WERI-Rb-1 (cell line): ENCODE measurements at regions not wholly inside any gene's neighbourhood (a gene's known extent, or its start where the extent isn't known, plus 50 kb on each side); places are given as distances from the start of the nearest gene placed in this dataset.

Experiments used
- DNase-seq: peaks from one replicate; pipeline ENCODE4 v3.0.0-alpha.2; 2020
- H3K27ac ChIP-seq: fragments of 250-450 bp; sonication (Bioruptor Pico); 2 replicates; pipeline ENCODE4 v1.5.1; 2020; ENCODE audit warnings: mild to moderate bottlenecking, moderate library complexity
- H3K27me3 ChIP-seq: fragments of 250-450 bp; sonication (Bioruptor Pico); 2 replicates; pipeline ENCODE4 v1.5.1; 2021; ENCODE audit warnings: mild to moderate bottlenecking, low read depth, moderate library complexity; ENCODE audit not compliant: insufficient read depth, severe bottlenecking
- H3K36me3 ChIP-seq: fragments of 250-450 bp; sonication (Bioruptor Pico); 2 replicates; pipeline ENCODE4 v1.5.1; 2020; ENCODE audit warnings: mild to moderate bottlenecking, moderate library complexity
- H3K4me3 ChIP-seq: 2 replicates; pipeline ENCODE4 v1.5.1; 2011; ENCODE audit warnings: low read depth, mild to moderate bottlenecking, control low read depth, low read length
- H3K9me3 ChIP-seq: fragments of 250-450 bp; sonication (Bioruptor Pico); 2 replicates; pipeline ENCODE4 v1.5.1; 2021; ENCODE audit warnings: mild to moderate bottlenecking, moderate library complexity; ENCODE audit not compliant: severe bottlenecking
- CTCF ChIP-seq: IDR thresholded peaks from 2 replicates; pipeline ENCODE4 v1.5.1; 2011; ENCODE audit warnings: low read depth, mild to moderate bottlenecking, control low read depth, inconsistent platforms, low read length

GRCh38 chr21:14869984-14870852, 194.6 kb downstream of the NRIP1 start:
- no peak for DNase-seq
- H3K36me3 ChIP-seq = no peaks in the 10 kb centered on the region
- no peak overlapping the region for H3K27ac ChIP-seq
- H3K27me3 ChIP-seq = no peaks in the 10 kb centered on the region
- H3K9me3 ChIP-seq = no peaks in the 10 kb centered on the region
- H3K4me3 ChIP-seq = no peak overlapping the region
- TF ChIP-seq CTCF = no peak

- Histone ChIP-seq H3K27me3 (no peaks in the 10 kb centered on the region), H3K27ac (no peak overlapping the region), H3K4me3 (no peak overlapping the region), H3K9me3 (no peaks in the 10 kb centered on the region), H3K36me3 (no peaks in the 10 kb centered on the region)
- DNase-seq = no peak
- TF ChIP-seq CTCF = no peak
Measured at GRCh38 chr21:14866859-14867765, 197.7 kb downstream of the NRIP1 start.

- H3K27ac ChIP-seq = no peak overlapping the region
Measured at GRCh38 chr21:14864211-14865021, 200.4 kb downstream of the NRIP1 start.

GRCh38 chr21:14863745-14864210, 201.0 kb downstream of the NRIP1 start:
- no peak overlapping the region for H3K4me3 ChIP-seq
- no peak for TF ChIP-seq CTCF
- H3K9me3 ChIP-seq = no peaks in the 10 kb centered on the region
- no peaks in the 10 kb centered on the region for H3K36me3 ChIP-seq
- no peak overlapping the region for H3K27ac ChIP-seq
- no peaks in the 10 kb centered on the region for H3K27me3 ChIP-seq
- no peak for DNase-seq

More at GRCh38 chr21:14864211-14865021, 200.4 kb downstream of the NRIP1 start:
- H3K4me3 ChIP-seq = no peak overlapping the region
- TF ChIP-seq CTCF = peak; percentile 81
- no peaks in the 10 kb centered on the region for H3K27me3 ChIP-seq
- no peaks in the 10 kb centered on the region for H3K36me3 ChIP-seq
- H3K9me3 ChIP-seq = no peaks in the 10 kb centered on the region
- DNase-seq = peak; percentile 78
